Activated CD4-positive, alpha-beta T cell treated with anti-CD3 and anti-CD28 coated beads, Interleukin-2, amount 10 ng/mL, durations not matched to agents 7 days and 5 days (primary cell): ENCODE measurements at regions not wholly inside any gene's neighbourhood (a gene's known extent, or its start where the extent isn't known, plus 50 kb on each side); places are given as distances from the start of the nearest gene placed in this dataset.

ENCODE experiments used
- CTCF ChIA-PET: fragments of 350-600 bp; sonication (Branson Sonifier 250); formaldehyde crosslinking; loops from one replicate; lab custom pipeline; 2021; ENCODE audit warnings: antibody characterized with exemption; lab: Charles Lee
- POLR2A ChIA-PET: fragments of 350-600 bp; sonication (Branson Sonifier 250); formaldehyde crosslinking; loops from one replicate; lab custom pipeline; 2021; ENCODE audit warnings: antibody characterized with exemption; lab: Charles Lee
- DNase-seq: peaks from one replicate; pipeline ENCODE4 v3.0.0-alpha.2; 2020
- H3K27ac Mint-ChIP-seq: one replicate; pipeline ENCODE4 v1.8.0; 2021; ENCODE audit warnings: mild to moderate bottlenecking, moderate library complexity, mixed read lengths
- H3K27me3 Mint-ChIP-seq: one replicate; pipeline ENCODE4 v1.8.0; 2021; ENCODE audit warnings: mixed read lengths
- H3K36me3 Mint-ChIP-seq: one replicate; pipeline ENCODE4 v1.8.0; 2021; ENCODE audit warnings: low read depth, mixed read lengths
- H3K4me1 Mint-ChIP-seq: one replicate; pipeline ENCODE4 v1.8.0; 2021; ENCODE audit warnings: mixed read lengths
- H3K4me3 Mint-ChIP-seq: one replicate; pipeline ENCODE4 v1.8.0; 2021; ENCODE audit warnings: mild to moderate bottlenecking, moderate library complexity, mixed read lengths
- H3K9me3 Mint-ChIP-seq: one replicate; pipeline ENCODE4 v1.8.0; 2021; ENCODE audit warnings: mixed read lengths

- no peak for DNase-seq
- no peak overlapping the region for H3K27ac Mint-ChIP-seq
- no peaks in the 10 kb centered on the region for H3K9me3 Mint-ChIP-seq
- H3K27me3 Mint-ChIP-seq, result no peaks in the 10 kb centered on the region
- no peak overlapping the region for H3K4me3 Mint-ChIP-seq
- ChIA-PET POLR2A (no interaction called here), CTCF (no interaction called here)
- no peaks in the 10 kb centered on the region for H3K4me1 Mint-ChIP-seq
- H3K36me3 Mint-ChIP-seq, result no peaks in the 10 kb centered on the region
These were observed 444.8 kb downstream of the MAFB start for GRCh38 chr20:40244286-40244685.

GRCh38 chr20:40241596-40242343 is 447.3 kb downstream of the MAFB start:
- H3K4me1 Mint-ChIP-seq, result no peaks in the 10 kb centered on the region
- H3K36me3 Mint-ChIP-seq, result no peaks in the 10 kb centered on the region
- POLR2A ChIA-PET, result no interaction called here
- H3K27ac Mint-ChIP-seq, result no peak overlapping the region
- no peaks in the 10 kb centered on the region for H3K9me3 Mint-ChIP-seq
- no peak for DNase-seq
- CTCF ChIA-PET, result no interaction called here
- H3K27me3 Mint-ChIP-seq, result no peaks in the 10 kb centered on the region
- no peak overlapping the region for H3K4me3 Mint-ChIP-seq

GRCh38 chr20:40238511-40238910 is 450.5 kb downstream of the MAFB start:
- Mint-ChIP-seq H3K27me3 (no peaks in the 10 kb centered on the region), H3K4me3 (no peak overlapping the region), H3K4me1 (no peaks in the 10 kb centered on the region), H3K9me3 (no peaks in the 10 kb centered on the region), H3K27ac (no peak overlapping the region), H3K36me3 (no peaks in the 10 kb centered on the region)
- ChIA-PET CTCF (no interaction called here), POLR2A (no interaction called here)
- DNase-seq, result no peak

- ChIA-PET CTCF (no interaction called here), POLR2A (no interaction called here)
- Mint-ChIP-seq H3K4me3 (no peak overlapping the region), H3K4me1 (no peaks in the 10 kb centered on the region), H3K27ac (no peak overlapping the region), H3K9me3 (no peaks in the 10 kb centered on the region), H3K36me3 (no peaks in the 10 kb centered on the region), H3K27me3 (no peaks in the 10 kb centered on the region)
- no peak for DNase-seq
These were observed 454.4 kb downstream of the MAFB start for GRCh38 chr20:40234593-40234992.

GRCh38 chr20:40233406-40233805 is 455.6 kb downstream of the MAFB start:
- ChIA-PET CTCF (no interaction called here), POLR2A (no interaction called here)
- Mint-ChIP-seq H3K9me3 (no peaks in the 10 kb centered on the region), H3K27me3 (no peaks in the 10 kb centered on the region), H3K4me1 (no peaks in the 10 kb centered on the region), H3K4me3 (no peak overlapping the region), H3K36me3 (no peaks in the 10 kb centered on the region), H3K27ac (no peak overlapping the region)
- DNase-seq, result no peak

GRCh38 chr20:40232756-40233155 is 456.3 kb downstream of the MAFB start:
- no peak overlapping the region for H3K4me3 Mint-ChIP-seq
- no peak overlapping the region for H3K27ac Mint-ChIP-seq
- DNase-seq, result no peak
- H3K4me1 Mint-ChIP-seq, result no peaks in the 10 kb centered on the region
- H3K36me3 Mint-ChIP-seq, result no peaks in the 10 kb centered on the region
- POLR2A ChIA-PET, result no interaction called here
- CTCF ChIA-PET, result no interaction called here
- no peaks in the 10 kb centered on the region for H3K9me3 Mint-ChIP-seq
- no peaks in the 10 kb centered on the region for H3K27me3 Mint-ChIP-seq

- no peak overlapping the region for H3K27ac Mint-ChIP-seq
These were observed 456.8 kb downstream of the MAFB start for GRCh38 chr20:40232273-40232672.

GRCh38 chr20:40230486-40230885 is 458.6 kb downstream of the MAFB start:
- CTCF ChIA-PET, result no interaction called here

More at GRCh38 chr20:40232273-40232672, 456.8 kb downstream of the MAFB start:
- no peak for DNase-seq
- H3K9me3 Mint-ChIP-seq, result no peaks in the 10 kb centered on the region
- H3K36me3 Mint-ChIP-seq, result no peaks in the 10 kb centered on the region
- H3K4me1 Mint-ChIP-seq, result no peaks in the 10 kb centered on the region
- ChIA-PET POLR2A (no interaction called here), CTCF (no interaction called here)
- no peaks in the 10 kb centered on the region for H3K27me3 Mint-ChIP-seq
- no peak overlapping the region for H3K4me3 Mint-ChIP-seq

GRCh38 chr20:40225596-40225995 is 463.4 kb downstream of the MAFB start:
- POLR2A ChIA-PET, result no interaction called here

More at GRCh38 chr20:40230486-40230885, 458.6 kb downstream of the MAFB start:
- H3K36me3 Mint-ChIP-seq, result no peaks in the 10 kb centered on the region
- POLR2A ChIA-PET, result no interaction called here
- H3K27me3 Mint-ChIP-seq, result no peaks in the 10 kb centered on the region
- H3K4me1 Mint-ChIP-seq, result no peaks in the 10 kb centered on the region
- no peaks in the 10 kb centered on the region for H3K9me3 Mint-ChIP-seq
- DNase-seq, result no peak
- no peak overlapping the region for H3K27ac Mint-ChIP-seq
- no peak overlapping the region for H3K4me3 Mint-ChIP-seq

GRCh38 chr20:40223810-40224209 is 465.2 kb downstream of the MAFB start:
- Mint-ChIP-seq H3K9me3 (no peaks in the 10 kb centered on the region), H3K27ac (no peak overlapping the region), H3K27me3 (no peaks in the 10 kb centered on the region), H3K4me1 (no peaks in the 10 kb centered on the region), H3K4me3 (no peak overlapping the region), H3K36me3 (no peaks in the 10 kb centered on the region)
- DNase-seq, result no peak
- ChIA-PET POLR2A (no interaction called here), CTCF (no interaction called here)

More at GRCh38 chr20:40225596-40225995, 463.4 kb downstream of the MAFB start:
- no peaks in the 10 kb centered on the region for H3K9me3 Mint-ChIP-seq
- H3K4me1 Mint-ChIP-seq, result no peaks in the 10 kb centered on the region
- H3K36me3 Mint-ChIP-seq, result no peaks in the 10 kb centered on the region
- no peak for DNase-seq
- CTCF ChIA-PET, result no interaction called here
- H3K27me3 Mint-ChIP-seq, result no peaks in the 10 kb centered on the region
- H3K27ac Mint-ChIP-seq, result no peak overlapping the region
- no peak overlapping the region for H3K4me3 Mint-ChIP-seq

- Mint-ChIP-seq H3K4me1 (no peaks in the 10 kb centered on the region), H3K36me3 (no peaks in the 10 kb centered on the region), H3K27me3 (no peaks in the 10 kb centered on the region), H3K4me3 (no peak overlapping the region), H3K27ac (no peak overlapping the region), H3K9me3 (no peaks in the 10 kb centered on the region)
- POLR2A ChIA-PET, result no interaction called here
- no peak for DNase-seq
- CTCF ChIA-PET, result no interaction called here
These were observed 470.1 kb downstream of the MAFB start for GRCh38 chr20:40218971-40219370.

- DNase-seq, result no peak
- Mint-ChIP-seq H3K4me1 (no peaks in the 10 kb centered on the region), H3K27ac (no peak overlapping the region), H3K36me3 (no peaks in the 10 kb centered on the region), H3K4me3 (no peak overlapping the region), H3K27me3 (no peaks in the 10 kb centered on the region), H3K9me3 (no peaks in the 10 kb centered on the region)
- ChIA-PET CTCF (interaction anchor here (1.0 kb wide), 1 partner anchor 9 kb away, joined by 3 read pairs; no protein-coding TSS in a partner anchor), POLR2A (no interaction called here)
These were observed 470.6 kb downstream of the MAFB start for GRCh38 chr20:40218316-40218969.

- POLR2A ChIA-PET, result no interaction called here
- Mint-ChIP-seq H3K27ac (no peak overlapping the region), H3K27me3 (no peaks in the 10 kb centered on the region), H3K4me3 (no peak overlapping the region), H3K36me3 (no peaks in the 10 kb centered on the region), H3K4me1 (no peaks in the 10 kb centered on the region), H3K9me3 (no peaks in the 10 kb centered on the region)
- no peak for DNase-seq
- CTCF ChIA-PET, result no interaction called here
These were observed 481.4 kb downstream of the MAFB start for GRCh38 chr20:40207655-40208054.
